Right renal cortex interstitium (tissue), 3 donors: ENCODE measurements at regions not wholly inside any gene's neighbourhood (a gene's known extent, or its start where the extent isn't known, plus 50 kb on each side); places are given as distances from the start of the nearest gene placed in this dataset.

Source experiments
- DNase-seq, 3 donors: peaks; one replicate each; pipeline ENCODE4 v3.0.0-alpha.2; 2013; ENCODE audit warnings: low read depth in 3 of 3, low spot score in 2 of 3

- DNase-seq = no peak
Observed at GRCh38 chr2:163863073-163863472, 127.3 kb upstream of the FIGN start.

GRCh38 chr2:163859951-163860350 is 124.1 kb upstream of the FIGN start:
- no peak for DNase-seq

- DNase-seq = no peak
Observed at GRCh38 chr2:163856941-163857340, 121.1 kb upstream of the FIGN start.

- DNase-seq = no peak
Observed at GRCh38 chr2:163852616-163853015, 116.8 kb upstream of the FIGN start.

GRCh38 chr2:163849756-163850435 is 114.1 kb upstream of the FIGN start:
- DNase-seq = no peak

- DNase-seq = no peak
Observed at GRCh38 chr2:163838890-163839289, 103.1 kb upstream of the FIGN start.

- DNase-seq = no peak
Observed at GRCh38 chr2:163836167-163836566, 100.4 kb upstream of the FIGN start.

GRCh38 chr2:163834841-163835240 is 99.0 kb upstream of the FIGN start:
- DNase-seq = no peak

- no peak for DNase-seq
Observed at GRCh38 chr2:163834221-163834620, 98.4 kb upstream of the FIGN start.

GRCh38 chr2:163828771-163829170 is 93.0 kb upstream of the FIGN start:
- no peak for DNase-seq

- DNase-seq = no peak
Observed at GRCh38 chr2:163822033-163822432, 86.2 kb upstream of the FIGN start.

- DNase-seq = no peak
Observed at GRCh38 chr2:163812926-163813520, 77.2 kb upstream of the FIGN start.

- no peak for DNase-seq
Observed at GRCh38 chr2:163808406-163808805, 72.6 kb upstream of the FIGN start.

- DNase-seq = no peak
Observed at GRCh38 chr2:163802284-163802683, 66.5 kb upstream of the FIGN start.

GRCh38 chr2:163801486-163801885 is 65.7 kb upstream of the FIGN start:
- DNase-seq = no peak

- peak; percentile 70 to 75 (median 71) for DNase-seq
Observed at GRCh38 chr2:163800951-163801381, 65.2 kb upstream of the FIGN start.

- DNase-seq = no peak
Observed at GRCh38 chr2:163799807-163800206, 64.0 kb upstream of the FIGN start.

GRCh38 chr2:163794635-163795034 is 58.8 kb upstream of the FIGN start:
- DNase-seq = no peak
